HG02759 (cell line): ENCODE measurements at regions not wholly inside any gene's neighbourhood (a gene's known extent, or its start where the extent isn't known, plus 50 kb on each side); places are given as distances from the start of the nearest gene placed in this dataset.

Source experiments
- ATAC-seq: cut with Tn5 transposase; IDR thresholded peaks from one replicate; pipeline ENCODE4 v1.9.1; 2021; ENCODE audit warnings: mild to moderate bottlenecking, moderate library complexity; ENCODE audit not compliant: unreplicated experiment

- ATAC-seq, result no peak
Observed at GRCh38 chr16:65991149-65991701, 375.3 kb upstream of the CDH5 start.

GRCh38 chr16:65989861-65990604, 376.5 kb upstream of the CDH5 start:
- no peak for ATAC-seq

GRCh38 chr16:65988024-65988595, 378.4 kb upstream of the CDH5 start:
- ATAC-seq, result no peak

GRCh38 chr16:65984296-65984695, 382.2 kb upstream of the CDH5 start:
- ATAC-seq, result no peak

- ATAC-seq, result no peak
Observed at GRCh38 chr16:65981057-65981456, 385.4 kb upstream of the CDH5 start.

- ATAC-seq, result no peak
Observed at GRCh38 chr16:65975049-65975708, 391.3 kb upstream of the CDH5 start.

GRCh38 chr16:65967376-65967775, 399.1 kb upstream of the CDH5 start:
- no peak for ATAC-seq

GRCh38 chr16:65965628-65966027, 400.9 kb upstream of the CDH5 start:
- ATAC-seq, result no peak

- ATAC-seq, result no peak
Observed at GRCh38 chr16:65964752-65965151, 401.7 kb upstream of the CDH5 start.

- no peak for ATAC-seq
Observed at GRCh38 chr16:65961476-65962143, 404.9 kb upstream of the CDH5 start.

- no peak for ATAC-seq
Observed at GRCh38 chr16:65959983-65960382, 406.5 kb upstream of the CDH5 start.

- ATAC-seq, result no peak
Observed at GRCh38 chr16:65958086-65958485, 408.4 kb upstream of the CDH5 start.

- ATAC-seq, result no peak
Observed at GRCh38 chr16:65956100-65956499, 410.4 kb upstream of the CDH5 start.

GRCh38 chr16:65954446-65954845, 412.0 kb upstream of the CDH5 start:
- ATAC-seq, result no peak

- no peak for ATAC-seq
Observed at GRCh38 chr16:65950211-65950610, 416.3 kb upstream of the CDH5 start.

GRCh38 chr16:65948361-65948760, 418.1 kb upstream of the CDH5 start:
- ATAC-seq, result no peak

GRCh38 chr16:65947951-65948350, 418.5 kb upstream of the CDH5 start:
- no peak for ATAC-seq

GRCh38 chr16:65945493-65945892, 421.0 kb upstream of the CDH5 start:
- no peak for ATAC-seq

GRCh38 chr16:65944361-65944760, 422.1 kb upstream of the CDH5 start:
- ATAC-seq, result no peak

GRCh38 chr16:65940711-65941110, 425.8 kb upstream of the CDH5 start:
- ATAC-seq, result no peak

GRCh38 chr16:65938083-65938482, 428.4 kb upstream of the CDH5 start:
- ATAC-seq, result no peak
